ENCODE measurements at regions not wholly inside any gene's neighbourhood (a gene's known extent, or its start where the extent isn't known, plus 50 kb on each side); places are given as distances from the start of the nearest gene placed in this dataset.

DNA sequence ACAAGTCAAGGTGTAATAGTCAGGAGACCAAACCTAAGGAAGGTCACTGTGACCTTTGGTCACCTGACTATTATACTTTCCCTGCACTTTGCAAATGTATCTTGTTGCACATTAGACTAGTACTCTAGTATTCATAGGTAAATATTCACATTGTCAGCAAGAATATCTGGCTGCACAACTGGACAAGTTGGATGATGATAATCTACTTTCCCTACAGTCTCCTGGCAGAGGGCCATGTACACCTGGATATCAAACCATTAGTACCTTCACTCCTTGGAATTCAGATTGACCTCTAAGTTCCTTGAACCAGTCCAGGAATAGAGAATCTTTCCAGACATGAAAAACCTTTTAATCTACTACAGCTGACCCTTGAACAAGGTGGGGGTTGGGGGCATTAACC, 344.8 kb downstream of the DEPDC1B start:
- Histone ChIP-seq H3K27ac (no peak overlapping the region), H3K4me3 (no peak overlapping the region), H3K36me3 (no peaks in the 10 kb centered on the region), H3K4me1 (peaks cover 5% of the 10 kb centered on the region), H3K27me3 (no peaks in the 10 kb centered on the region), H3K9me3 (no peaks in the 10 kb centered on the region)
- no peak for DNase-seq (ENCODE audit: extremely low spot score in 2 of 2)
- intact Hi-C loops (cut with DNase I) = no loop called here
- TF ChIP-seq, protein P1, sequence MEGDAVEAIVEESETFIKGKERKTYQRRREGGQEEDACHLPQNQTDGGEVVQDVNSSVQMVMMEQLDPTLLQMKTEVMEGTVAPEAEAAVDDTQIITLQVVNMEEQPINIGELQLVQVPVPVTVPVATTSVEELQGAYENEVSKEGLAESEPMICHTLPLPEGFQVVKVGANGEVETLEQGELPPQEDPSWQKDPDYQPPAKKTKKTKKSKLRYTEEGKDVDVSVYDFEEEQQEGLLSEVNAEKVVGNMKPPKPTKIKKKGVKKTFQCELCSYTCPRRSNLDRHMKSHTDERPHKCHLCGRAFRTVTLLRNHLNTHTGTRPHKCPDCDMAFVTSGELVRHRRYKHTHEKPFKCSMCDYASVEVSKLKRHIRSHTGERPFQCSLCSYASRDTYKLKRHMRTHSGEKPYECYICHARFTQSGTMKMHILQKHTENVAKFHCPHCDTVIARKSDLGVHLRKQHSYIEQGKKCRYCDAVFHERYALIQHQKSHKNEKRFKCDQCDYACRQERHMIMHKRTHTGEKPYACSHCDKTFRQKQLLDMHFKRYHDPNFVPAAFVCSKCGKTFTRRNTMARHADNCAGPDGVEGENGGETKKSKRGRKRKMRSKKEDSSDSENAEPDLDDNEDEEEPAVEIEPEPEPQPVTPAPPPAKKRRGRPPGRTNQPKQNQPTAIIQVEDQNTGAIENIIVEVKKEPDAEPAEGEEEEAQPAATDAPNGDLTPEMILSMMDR (IDR thresholded peaks at IDR 0.05) = no peak
- TF ChIP-seq POLR2AphosphoS5 (IDR thresholded peaks at IDR 0.05; ENCODE audit: insufficient read depth in 1 of 2, low read depth in 1 of 2) (no peak), POLR2A (IDR thresholded peaks at IDR 0.05) (no peak)

DNA sequence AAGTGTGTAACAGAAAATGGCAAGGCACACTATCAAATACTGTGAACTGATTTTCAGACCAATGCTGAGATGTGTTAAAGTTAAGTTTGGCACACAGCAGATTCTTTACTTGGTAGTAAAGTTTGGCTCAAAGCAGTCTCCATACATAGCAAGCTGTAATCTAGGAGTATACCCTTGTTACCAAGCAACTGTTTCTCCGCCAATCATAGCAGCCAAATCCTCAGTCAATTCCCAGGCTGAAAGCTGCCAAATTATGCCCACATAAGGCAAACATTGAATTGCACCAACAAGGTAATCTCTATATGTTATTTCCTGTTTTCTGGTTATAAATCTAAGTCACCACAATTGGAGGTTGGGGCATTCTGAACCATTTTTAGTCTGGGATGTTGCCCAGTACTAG, 345.7 kb downstream of the DEPDC1B start:
- TF ChIP-seq POLR2A (IDR thresholded peaks at IDR 0.05) (no peak), POLR2AphosphoS5 (IDR thresholded peaks at IDR 0.05; ENCODE audit: insufficient read depth in 1 of 2, low read depth in 1 of 2) (no peak)
- TF ChIP-seq, protein P1 (IDR thresholded peaks at IDR 0.05) = no peak
- intact Hi-C loops (cut with DNase I) = no loop called here
- Histone ChIP-seq H3K4me3 (no peak overlapping the region), H3K27me3 (no peaks in the 10 kb centered on the region), H3K9me3 (no peaks in the 10 kb centered on the region), H3K27ac (no peak overlapping the region), H3K36me3 (no peaks in the 10 kb centered on the region), H3K4me1 (peaks cover 5% of the 10 kb centered on the region)
- DNase-seq (ENCODE audit: extremely low spot score in 2 of 2) = no peak

DNA sequence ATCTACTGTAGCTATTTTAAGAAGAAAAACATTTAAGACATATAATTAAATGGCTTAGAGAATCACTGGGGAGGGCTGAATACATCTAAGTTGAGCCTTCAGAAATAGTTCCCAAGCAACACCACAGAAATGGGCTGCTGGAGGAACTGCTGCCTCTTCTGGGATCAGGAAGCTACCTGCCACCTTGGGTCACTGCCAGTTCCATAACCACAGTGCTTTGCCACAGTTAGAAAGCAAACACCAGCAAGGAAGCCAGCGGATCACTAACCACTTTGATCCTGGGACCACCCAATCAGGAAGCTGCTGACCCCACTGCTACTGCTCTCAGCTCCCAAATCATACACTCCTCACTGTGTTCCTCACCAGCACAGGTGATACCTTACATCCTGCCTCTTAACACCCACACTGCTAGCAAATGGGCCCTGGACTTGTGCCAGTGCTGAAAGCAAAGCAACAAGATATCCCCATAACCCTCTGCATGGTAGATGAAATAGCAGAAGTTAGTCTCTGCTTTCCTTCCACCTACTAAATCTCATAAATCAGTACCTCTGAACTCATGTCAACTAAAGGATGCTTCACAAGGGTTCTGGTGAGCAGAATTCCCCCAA, 346.9 kb downstream of the DEPDC1B start:
- peaks cover 5% of the 10 kb centered on the region for H3K4me1 ChIP-seq
- DNase-seq (ENCODE audit: extremely low spot score in 2 of 2) = no peak
- H3K27ac ChIP-seq = no peak overlapping the region
- H3K4me3 ChIP-seq = no peak overlapping the region
- no peaks in the 10 kb centered on the region for H3K9me3 ChIP-seq
- intact Hi-C loops (cut with DNase I) = no loop called here
- TF ChIP-seq POLR2AphosphoS5 (IDR thresholded peaks at IDR 0.05; ENCODE audit: insufficient read depth in 1 of 2, low read depth in 1 of 2) = no peak
- TF ChIP-seq, protein P1 (IDR thresholded peaks at IDR 0.05) = no peak
- no peak for TF ChIP-seq POLR2A (IDR thresholded peaks at IDR 0.05)
- H3K36me3 ChIP-seq = no peaks in the 10 kb centered on the region
- no peaks in the 10 kb centered on the region for H3K27me3 ChIP-seq

DNA sequence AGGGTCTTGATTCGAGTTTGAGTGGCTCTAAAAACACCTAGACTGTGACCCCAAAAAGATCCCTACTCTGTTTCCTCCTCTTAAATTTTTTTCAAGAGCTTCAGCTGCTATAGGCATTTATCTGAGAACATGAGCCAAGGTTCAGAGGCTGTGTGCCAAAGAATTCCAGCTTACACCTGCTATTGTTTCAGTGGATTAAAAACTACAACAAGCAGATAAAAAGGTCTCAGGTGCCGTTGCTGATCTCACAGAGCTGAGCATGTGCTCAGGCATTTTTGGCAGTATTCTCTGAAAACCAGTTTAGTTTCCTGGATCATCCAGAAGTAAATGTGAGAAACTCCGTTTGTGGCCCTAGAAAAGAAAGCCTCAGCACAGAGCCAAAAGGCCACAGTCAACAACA, 349.2 kb downstream of the DEPDC1B start:
- intact Hi-C loops (cut with DNase I) = no loop called here
- TF ChIP-seq POLR2AphosphoS5 (IDR thresholded peaks at IDR 0.05; ENCODE audit: insufficient read depth in 1 of 2, low read depth in 1 of 2) = no peak
- no peak for TF ChIP-seq POLR2A (IDR thresholded peaks at IDR 0.05)
- TF ChIP-seq, protein P1 (IDR thresholded peaks at IDR 0.05) = no peak

DNA sequence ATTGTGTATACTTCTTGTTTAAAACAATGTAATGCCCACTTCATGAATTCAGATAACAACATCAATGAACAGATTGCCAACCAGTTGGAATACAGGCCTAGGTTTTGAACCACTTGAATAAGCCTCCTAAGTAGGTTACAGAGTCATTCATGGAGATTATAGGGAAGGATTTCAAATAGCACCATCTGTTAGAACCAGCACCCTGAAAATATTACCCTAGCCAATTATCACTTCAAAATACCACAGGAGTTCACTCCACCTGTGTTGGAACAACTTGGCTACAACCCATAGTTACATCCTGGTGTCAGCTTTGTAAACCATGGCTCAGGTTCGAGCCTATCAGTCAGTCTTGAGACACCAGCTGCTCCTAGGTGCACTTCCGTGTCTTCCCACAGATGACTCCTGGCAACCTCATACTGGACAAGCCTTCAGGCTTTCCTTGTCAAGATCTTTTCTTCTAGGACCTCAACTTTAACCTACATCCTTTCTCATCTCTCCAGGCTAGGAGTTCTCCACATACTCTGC, 350.0 kb downstream of the DEPDC1B start:
- Histone ChIP-seq H3K36me3 (no peaks in the 10 kb centered on the region), H3K27ac (no peak overlapping the region), H3K27me3 (no peaks in the 10 kb centered on the region), H3K4me3 (no peak overlapping the region), H3K9me3 (no peaks in the 10 kb centered on the region), H3K4me1 (no peaks in the 10 kb centered on the region)
- intact Hi-C loops (cut with DNase I) = no loop called here
- no peak for TF ChIP-seq POLR2A (IDR thresholded peaks at IDR 0.05)
- no peak for TF ChIP-seq POLR2AphosphoS5 (IDR thresholded peaks at IDR 0.05; ENCODE audit: insufficient read depth in 1 of 2, low read depth in 1 of 2)
- TF ChIP-seq, protein P1 (IDR thresholded peaks at IDR 0.05) = no peak
- DNase-seq (ENCODE audit: extremely low spot score in 2 of 2) = no peak

More for the DNA sequence above, 349.2 kb downstream of the DEPDC1B start:
- Histone ChIP-seq H3K27ac (no peak overlapping the region), H3K4me3 (no peak overlapping the region), H3K27me3 (no peaks in the 10 kb centered on the region), H3K36me3 (no peaks in the 10 kb centered on the region), H3K9me3 (no peaks in the 10 kb centered on the region), H3K4me1 (no peaks in the 10 kb centered on the region)
- no peak for DNase-seq (ENCODE audit: extremely low spot score in 2 of 2)
